HepG2 (cell line): ENCODE measurements at regions not wholly inside any gene's neighbourhood (a gene's known extent, or its start where the extent isn't known, plus 50 kb on each side); places are given as distances from the start of the nearest gene placed in this dataset.

Experiments used
- CTCF ChIP-seq: sonication (generic); formaldehyde crosslinking; IDR thresholded peaks from 2 replicates; pipeline ENCODE4 v1.5.0; 2020; ENCODE audit warnings: mild to moderate bottlenecking, missing genetic modification reagents, moderate library complexity
- HOMEZ ChIP-seq: IDR thresholded peaks from 2 replicates; pipeline ENCODE4 v1.6.1; 2016; ENCODE audit warnings: low read depth
- NFYC ChIP-seq: IDR thresholded peaks from 2 replicates; pipeline ENCODE4 v1.6.1; 2016; ENCODE audit warnings: missing genetic modification reagents, missing compliant biosample characterization
- RAD21 ChIP-seq: fragments of 450-650 bp; formaldehyde crosslinking; IDR thresholded peaks from 2 replicates; pipeline ENCODE4 v1.5.0; 2020; ENCODE audit warnings: mild to moderate bottlenecking
- RFXAP ChIP-seq: sonication (generic); formaldehyde crosslinking; IDR thresholded peaks from 2 replicates; pipeline ENCODE4 v1.4.0; 2020; ENCODE audit warnings: missing genetic modification reagents, borderline replicate concordance
- SNRNP70 ChIP-seq: fragments of 200-400 bp; formaldehyde crosslinking; IDR thresholded peaks from 2 replicates; pipeline ENCODE4 v1.6.1; 2017; ENCODE audit warnings: mild to moderate bottlenecking, low read depth, low read length, moderate library complexity
- ZHX2 ChIP-seq, 2 experiments: sonication (generic) in 1 of 2; formaldehyde crosslinking in 1 of 2; IDR thresholded peaks; 2 replicates each; pipeline versions ENCODE4 v1.6.1 to v1.9.0; 2014 to 2022; ENCODE audit warnings: antibody characterized with exemption in 1 of 2, borderline replicate concordance in 1 of 2, inconsistent platforms in 1 of 2, low read depth in 1 of 2, missing genetic modification reagents in 1 of 2
- ZNF83 ChIP-seq: sonication (generic); formaldehyde crosslinking; IDR thresholded peaks from 2 replicates; pipeline ENCODE4 v1.4.0; 2020; ENCODE audit warnings: missing genetic modification reagents, mild to moderate bottlenecking, borderline replicate concordance

GRCh38 chr7:9608560-9608959 is 1175.2 kb downstream of the NXPH1 start:
- TF ChIP-seq NFYC (CRISPR knock-in tag) (no peak), HOMEZ (CRISPR knock-in tag) (no peak), CTCF (CRISPR knock-in tag) (no peak), ZNF83 (CRISPR knock-in tag) (no peak), RAD21 (CRISPR knock-in tag) (no peak), ZHX2 (IDR thresholded peaks at IDR 0.05; ENCODE audit: low read depth) (no peak), ZHX2 (CRISPR knock-in tag; IDR thresholded peaks at IDR 0.05; ENCODE audit: borderline replicate concordance) (no peak), RFXAP (CRISPR knock-in tag) (no peak), SNRNP70 (no peak)
